HG02798 (cell line): ENCODE measurements at regions not wholly inside any gene's neighbourhood (a gene's known extent, or its start where the extent isn't known, plus 50 kb on each side); places are given as distances from the start of the nearest gene placed in this dataset.

Experiments used
- ATAC-seq: cut with Tn5 transposase; IDR thresholded peaks from one replicate; pipeline ENCODE4 v1.9.1; 2021; ENCODE audit warnings: mild to moderate bottlenecking; ENCODE audit not compliant: unreplicated experiment, poor library complexity

DNA sequence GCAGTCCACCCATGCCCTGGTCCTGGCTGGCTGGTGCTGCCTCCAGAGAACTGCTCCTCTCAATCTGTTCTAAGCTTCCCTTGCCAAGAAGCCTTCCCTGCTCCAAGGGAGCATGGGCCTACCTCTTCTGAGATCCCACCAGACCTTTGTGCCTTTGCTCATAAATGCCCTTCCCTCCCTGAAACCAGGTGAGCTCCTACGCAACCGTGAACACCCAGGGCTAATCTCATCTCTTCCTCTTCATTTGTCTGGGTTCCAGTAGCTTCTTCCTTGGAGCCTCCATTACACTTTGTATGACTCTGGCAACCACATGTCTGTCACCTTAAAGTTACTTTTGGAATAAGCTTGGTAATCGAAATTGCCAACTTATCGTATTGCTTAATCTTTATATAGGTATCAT is 270.6 kb downstream of the PBX3 start:
- ATAC-seq: no peak

DNA sequence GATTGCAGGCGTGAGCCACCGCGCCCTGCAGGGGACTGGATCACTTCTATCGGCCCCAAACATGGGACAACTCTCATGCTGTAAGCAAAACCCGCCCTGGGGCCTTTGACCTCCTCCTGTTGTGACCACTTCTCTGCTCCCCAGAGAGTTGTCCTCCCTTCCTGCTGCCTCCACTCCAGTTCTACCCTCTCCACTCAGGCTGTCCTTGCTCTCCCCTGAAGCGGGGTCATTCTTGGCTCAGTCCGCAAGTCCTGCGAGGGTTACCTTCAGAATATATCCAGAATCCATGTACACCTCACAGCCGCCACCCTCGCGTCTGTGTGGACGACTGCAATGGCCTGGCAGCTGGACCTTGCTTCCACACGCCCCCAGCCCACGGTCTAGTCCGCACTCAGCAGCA is 273.7 kb downstream of the PBX3 start:
- ATAC-seq: no peak

DNA sequence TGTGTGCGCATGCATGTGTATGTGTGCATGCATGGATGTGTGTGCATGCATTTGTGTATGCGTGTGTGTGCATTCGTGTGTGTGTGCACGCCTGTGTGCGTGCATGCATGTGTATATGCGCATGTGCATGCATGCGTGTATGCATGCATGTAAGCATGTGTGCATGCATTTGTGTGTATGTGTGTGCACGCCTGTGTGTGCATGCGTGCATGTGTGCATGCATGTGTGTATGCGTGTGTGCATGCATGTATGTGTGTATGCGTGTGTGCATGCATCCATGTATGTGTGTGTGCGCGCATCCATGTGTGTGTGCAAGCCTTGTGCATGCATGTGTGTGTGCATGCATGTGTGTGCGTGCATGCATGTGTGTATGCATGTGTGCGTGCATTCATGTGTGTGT is 276.8 kb downstream of the PBX3 start:
- ATAC-seq: no peak

GRCh38 chr9:126024581-126025230 is 277.5 kb downstream of the PBX3 start:
- no peak for ATAC-seq

DNA sequence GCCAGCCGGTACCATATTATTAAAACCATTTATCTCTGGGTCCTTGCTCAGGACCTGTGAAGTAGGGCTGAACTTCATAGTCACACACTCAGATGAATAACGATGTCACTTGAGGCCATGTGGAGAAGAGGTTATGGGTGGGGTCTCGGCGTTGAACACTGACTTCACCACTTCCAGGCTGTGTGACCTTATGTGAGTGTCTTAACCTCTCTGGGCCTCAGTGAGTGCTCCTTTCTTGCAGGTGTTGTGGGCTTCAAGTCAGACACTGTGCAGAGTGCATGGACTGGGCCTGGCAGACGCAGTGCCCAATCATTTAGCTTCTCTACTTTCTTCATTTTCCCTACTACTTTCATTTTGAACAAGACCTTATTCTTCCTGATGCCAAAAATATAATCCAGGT is 278.8 kb downstream of the PBX3 start:
- ATAC-seq: no peak

- ATAC-seq: no peak
These were observed 280.4 kb downstream of the PBX3 start for GRCh38 chr9:126027566-126027965.

GRCh38 chr9:126028746-126029145 is 281.6 kb downstream of the PBX3 start:
- ATAC-seq: no peak

DNA sequence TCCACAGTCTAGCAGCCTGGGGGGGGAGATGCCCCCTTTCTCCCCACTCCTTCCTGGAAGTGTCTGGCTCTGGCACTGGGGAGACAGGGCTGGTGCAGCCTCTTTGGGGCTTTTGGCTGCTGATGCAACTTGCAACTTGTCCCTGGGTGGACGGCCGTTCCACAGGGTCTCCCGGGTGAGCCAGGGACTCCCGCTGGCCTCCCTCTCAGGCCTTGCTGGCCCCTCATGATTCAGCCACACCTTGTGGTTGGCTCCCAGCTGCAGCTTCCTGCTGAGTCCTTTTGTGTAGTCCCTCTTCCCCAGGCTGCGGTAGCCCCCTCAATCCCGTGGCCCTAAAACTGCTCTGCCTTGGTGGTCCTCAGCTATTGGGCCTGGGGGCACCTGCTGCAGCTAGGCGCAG is 283.5 kb downstream of the PBX3 start:
- no peak for ATAC-seq

DNA sequence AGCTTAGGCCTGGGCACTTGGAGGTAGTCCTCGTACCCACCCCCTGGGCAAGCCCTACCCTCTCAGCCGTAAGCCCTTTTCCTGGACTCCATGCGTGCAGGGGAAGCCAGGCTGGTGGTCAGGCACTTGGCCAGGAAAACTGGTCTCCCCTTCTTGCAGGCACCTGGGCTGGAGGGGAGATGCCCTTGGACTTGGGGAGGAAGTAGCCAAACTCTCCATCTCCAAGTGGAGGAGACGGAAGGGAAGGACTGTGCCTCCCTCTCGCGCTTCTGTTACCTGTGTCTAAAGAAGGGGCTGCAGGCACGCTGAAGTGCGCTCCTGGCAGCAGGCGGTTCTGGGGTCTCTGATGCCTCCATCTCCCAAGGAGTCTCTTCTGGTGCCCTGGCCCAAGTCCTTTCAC is 283.9 kb downstream of the PBX3 start:
- ATAC-seq: no peak

GRCh38 chr9:126032135-126032534 is 285.0 kb downstream of the PBX3 start:
- ATAC-seq: no peak

DNA sequence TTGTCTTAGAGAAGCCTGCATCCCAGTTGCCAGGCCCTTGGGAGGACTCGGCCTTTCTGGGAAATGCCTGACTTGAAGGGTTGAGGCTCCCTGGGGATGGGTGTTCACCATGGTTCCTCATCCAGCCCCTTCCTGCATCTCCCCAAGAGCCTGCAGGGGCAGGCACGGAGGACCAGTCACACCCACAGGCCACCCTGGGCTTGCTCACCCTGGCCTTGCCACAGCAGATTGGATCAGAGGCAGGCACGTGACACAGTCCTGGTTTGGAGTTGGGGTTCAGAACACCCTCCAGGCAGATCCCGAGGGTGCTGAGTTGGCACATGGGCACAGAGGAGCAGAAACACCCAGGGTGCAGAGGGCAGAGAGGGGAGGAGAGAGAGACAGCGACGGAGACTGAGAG is 286.1 kb downstream of the PBX3 start:
- ATAC-seq: no peak

DNA sequence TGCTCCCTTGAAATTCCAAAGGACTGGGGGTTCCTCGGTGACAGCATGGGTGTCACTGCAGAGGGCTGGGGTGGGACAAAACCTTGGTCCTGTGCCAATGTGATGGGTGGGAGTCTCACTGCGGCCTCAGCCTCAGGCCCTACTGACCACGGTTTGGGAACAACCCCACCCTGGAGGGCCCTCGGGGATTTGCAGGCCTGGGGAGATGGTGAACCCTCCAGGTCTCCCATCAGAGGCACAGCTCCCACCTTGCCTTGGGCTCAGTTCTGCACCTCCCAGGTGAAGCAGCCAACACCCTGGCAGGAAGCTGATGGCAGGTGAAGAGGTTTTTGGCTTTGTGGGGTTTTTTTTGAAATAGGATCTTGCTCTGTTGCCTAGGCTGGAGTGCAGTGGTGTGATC is 286.8 kb downstream of the PBX3 start:
- no peak for ATAC-seq

- no peak for ATAC-seq
These were observed 289.7 kb downstream of the PBX3 start for GRCh38 chr9:126036881-126037291.

GRCh38 chr9:126038790-126039189 is 287.8 kb upstream of the MVB12B start:
- ATAC-seq: no peak

- ATAC-seq: no peak
These were observed 282.9 kb upstream of the MVB12B start for GRCh38 chr9:126043681-126044080.

DNA sequence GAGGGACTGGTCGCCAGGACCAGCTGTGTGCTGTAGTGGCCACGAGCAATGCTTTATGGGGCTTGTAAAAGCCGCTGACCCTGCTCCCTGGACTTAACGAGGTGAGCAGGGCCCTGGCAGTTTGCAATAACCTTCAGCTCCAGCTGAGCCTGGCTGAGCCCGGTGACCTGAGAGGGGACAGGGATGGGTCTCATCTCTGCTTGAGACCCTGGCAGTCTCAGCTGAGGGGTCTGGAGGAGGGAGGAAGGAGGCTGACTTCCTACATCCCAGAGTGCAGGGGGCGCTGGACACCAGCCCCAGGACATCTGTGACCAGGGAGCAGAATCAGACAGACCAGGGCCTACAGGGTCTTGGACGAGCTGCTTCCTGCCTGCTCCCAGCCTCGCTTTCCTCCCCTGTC is 277.5 kb upstream of the MVB12B start:
- no peak for ATAC-seq

DNA sequence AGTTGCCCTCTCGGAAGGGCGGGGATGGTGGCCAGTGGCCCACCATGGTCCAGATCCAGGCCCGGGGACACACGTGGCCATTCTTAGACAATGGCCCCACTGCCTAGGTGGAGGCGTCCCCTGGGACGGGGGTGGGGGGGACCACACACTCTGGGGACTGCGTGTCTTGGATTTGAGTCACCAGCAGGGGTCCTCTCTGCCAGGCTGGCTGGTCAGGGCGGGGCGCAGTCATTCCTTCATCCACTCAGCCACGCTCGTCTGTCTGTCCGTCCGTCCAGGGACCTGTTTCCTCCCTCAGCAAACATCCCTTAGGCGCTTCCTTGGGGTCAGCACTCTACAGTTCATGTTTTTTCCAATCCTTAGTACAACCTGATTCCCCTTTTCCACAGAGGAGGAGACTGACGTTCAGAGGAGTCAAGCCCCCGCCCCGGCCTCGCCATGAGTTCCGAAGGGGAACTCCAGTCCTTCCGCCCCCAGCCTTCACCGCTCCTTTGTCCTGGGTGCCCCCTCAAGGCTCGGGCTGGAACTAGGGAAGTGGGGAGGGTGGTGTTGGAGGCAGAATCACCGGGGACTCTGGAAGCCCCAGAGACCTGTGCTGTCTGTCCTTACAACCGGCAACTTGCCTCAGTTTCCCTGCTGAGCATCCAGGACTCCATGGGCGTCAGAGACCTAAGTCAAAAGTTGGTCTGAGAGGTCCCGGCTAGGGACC is 276.6 kb upstream of the MVB12B start:
- ATAC-seq: no peak

DNA sequence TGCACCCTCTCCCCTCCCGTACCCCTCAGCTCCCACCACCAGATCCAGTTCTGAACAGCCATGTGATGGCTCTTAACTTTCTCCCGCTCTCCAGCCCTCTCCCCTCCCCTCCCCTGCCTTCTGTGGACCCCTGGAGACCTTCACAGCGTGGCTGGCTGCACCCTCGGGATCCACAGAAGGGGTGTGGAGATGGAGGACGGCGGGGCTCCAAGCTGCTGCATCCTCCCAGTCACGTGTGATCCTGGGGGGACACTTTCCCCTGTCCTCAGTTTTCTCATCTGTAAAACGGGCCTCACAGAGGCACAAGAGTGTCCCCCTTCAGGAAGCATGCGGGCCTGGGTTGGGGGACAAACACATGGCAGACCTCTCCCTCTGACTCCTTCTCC is 276.0 kb upstream of the MVB12B start:
- no peak for ATAC-seq

DNA sequence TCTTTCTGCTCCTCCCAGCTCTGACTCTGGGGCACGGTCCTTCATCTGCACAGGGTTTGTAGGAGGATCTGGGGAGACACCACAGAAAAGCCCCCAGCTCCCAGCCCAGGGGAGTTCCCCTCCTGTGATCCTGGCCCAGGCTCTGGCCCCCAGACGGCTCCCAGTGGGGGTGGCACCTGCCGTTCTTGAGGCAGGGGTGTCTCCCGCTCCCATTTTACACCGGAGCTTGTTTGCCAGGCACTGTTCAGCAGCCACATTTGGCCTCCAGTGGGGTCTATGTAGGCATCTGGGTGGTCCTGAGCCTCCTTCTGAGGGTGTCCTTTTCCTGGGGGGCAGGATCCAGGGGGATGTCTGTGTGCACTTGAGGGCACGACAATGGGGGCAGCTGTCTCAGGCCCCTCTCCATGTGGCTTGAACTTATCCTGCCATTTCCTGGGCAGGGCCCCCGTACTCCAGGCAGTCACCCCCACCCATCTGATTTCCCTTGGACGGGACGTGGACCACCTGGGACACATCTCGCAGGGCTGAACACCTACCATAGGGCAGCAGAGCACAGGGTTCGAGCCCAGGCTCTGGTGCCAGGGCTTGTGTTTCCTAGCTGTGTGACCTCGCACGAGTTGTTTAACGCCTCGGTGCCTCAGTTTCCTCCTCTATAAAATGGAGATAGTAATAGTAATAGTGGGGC is 275.0 kb upstream of the MVB12B start:
- ATAC-seq: no peak

GRCh38 chr9:126052791-126053190 is 273.8 kb upstream of the MVB12B start:
- no peak for ATAC-seq

DNA sequence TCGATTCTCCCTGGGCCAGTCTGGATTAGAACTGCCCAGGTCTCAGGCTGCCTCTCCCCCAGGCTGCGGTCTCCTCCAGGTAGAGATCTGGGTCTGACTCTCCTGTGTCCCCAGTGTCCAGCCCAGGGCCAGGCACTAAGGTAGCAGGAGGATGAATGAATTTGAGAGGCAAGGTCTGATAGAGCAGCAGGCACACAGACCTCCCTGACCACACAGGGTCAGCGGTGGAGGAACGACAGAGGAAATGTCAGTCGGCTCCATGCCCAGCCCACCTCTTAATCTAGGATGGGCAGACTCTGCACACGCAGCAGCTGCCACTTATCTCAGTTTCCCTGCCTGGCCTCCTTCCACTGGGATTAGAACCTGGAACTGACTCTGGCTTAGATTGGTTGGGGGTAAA is 272.7 kb upstream of the MVB12B start:
- ATAC-seq: no peak
